ENCODE measurements at regions not wholly inside any gene's neighbourhood (a gene's known extent, or its start where the extent isn't known, plus 50 kb on each side); places are given as distances from the start of the nearest gene placed in this dataset.

DNA sequence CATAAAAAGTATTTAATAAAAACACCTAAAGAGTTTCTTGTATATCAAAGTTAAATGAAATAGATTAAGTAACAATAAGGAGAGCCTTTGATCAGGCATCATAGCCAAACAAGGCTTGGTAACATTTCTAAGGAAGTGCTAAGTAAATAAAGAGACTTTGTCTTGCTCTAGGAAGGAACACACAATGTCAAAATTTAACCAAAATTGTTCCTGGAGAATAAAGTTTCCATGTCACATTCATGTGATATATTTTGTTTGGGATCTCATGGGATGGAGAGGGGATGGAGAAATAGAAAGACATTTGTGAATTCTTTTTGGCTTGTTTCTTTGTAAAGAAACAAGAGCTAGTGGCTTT, 201.9 kb upstream of the DTNBP1 start:
- ChIA-PET CTCF (interaction anchor here (0.8 to 2.1 kb wide), 5 partner anchors 9 to 87 kb away, joined by 3 to 6 read pairs (median 6); no protein-coding TSS in a partner anchor), SMC1A (ENCODE audit: uncharacterized antibody, unreplicated experiment) (interaction anchor here (1.0 to 4.2 kb wide), 7 partner anchors 9 to 38 kb away, joined by 3 to 29 read pairs (median 5); no protein-coding TSS in a partner anchor), RAD21 (ENCODE audit: unreplicated experiment) (interaction anchor here (1.1 to 2.0 kb wide), 4 partner anchors 9 to 318 kb away, joined by 3 to 8 read pairs (median 4); no protein-coding TSS in a partner anchor), POLR2A (no interaction called here)
- Histone ChIP-seq H3K79me2 (ENCODE audit: control insufficient read depth, insufficient read depth, low read length) (no peaks in the 10 kb centered on the region), H3K36me3 (ENCODE audit: control insufficient read depth in 2 of 2, insufficient read depth in 2 of 2, low read length in 1 of 2) (no peaks in the 10 kb centered on the region), H2AFZ (ENCODE audit: control insufficient read depth, low read depth, low read length) (no peak overlapping the region), H3K4me3 (no peak overlapping the region), H4K20me1 (ENCODE audit: control insufficient read depth, insufficient read depth) (no peaks in the 10 kb centered on the region), H3K9ac (ENCODE audit: control insufficient read depth, insufficient read depth, low read length) (no peak overlapping the region), H3K27me3 (replicated peaks in 1 of 2; ENCODE audit: control insufficient read depth in 2 of 2, insufficient read depth in 2 of 2, low read length in 1 of 2) (no peaks in the 10 kb centered on the region), H3K9me3 (replicated peaks; ENCODE audit: control insufficient read depth, insufficient read depth, low read length) (no peaks in the 10 kb centered on the region), H3K27ac (ENCODE audit: control insufficient read depth, insufficient read depth) (no peak overlapping the region), H3K4me1 (ENCODE audit: control insufficient read depth, insufficient read depth, low read length) (no peaks in the 10 kb centered on the region), H3K4me2 (ENCODE audit: control insufficient read depth, insufficient read depth) (no peak overlapping the region)
- no peak for DNase-seq (ENCODE audit: low read depth, low spot score)
- BruUV-seq (replicated peaks), result no TSS peak
- FAIRE-seq, result no peak
- in situ Hi-C loops (cut with MboI), result no loop called here
- ATAC-seq, result no peak
- intact Hi-C loops (cut with micrococcal nuclease; ENCODE audit: unreplicated experiment), result no loop called here
- TF ChIP-seq, protein P1, sequence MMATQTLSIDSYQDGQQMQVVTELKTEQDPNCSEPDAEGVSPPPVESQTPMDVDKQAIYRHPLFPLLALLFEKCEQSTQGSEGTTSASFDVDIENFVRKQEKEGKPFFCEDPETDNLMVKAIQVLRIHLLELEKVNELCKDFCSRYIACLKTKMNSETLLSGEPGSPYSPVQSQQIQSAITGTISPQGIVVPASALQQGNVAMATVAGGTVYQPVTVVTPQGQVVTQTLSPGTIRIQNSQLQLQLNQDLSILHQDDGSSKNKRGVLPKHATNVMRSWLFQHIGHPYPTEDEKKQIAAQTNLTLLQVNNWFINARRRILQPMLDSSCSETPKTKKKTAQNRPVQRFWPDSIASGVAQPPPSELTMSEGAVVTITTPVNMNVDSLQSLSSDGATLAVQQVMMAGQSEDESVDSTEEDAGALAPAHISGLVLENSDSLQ (IDR thresholded peaks at IDR 0.05), result no peak
- TF ChIP-seq JUNB (IDR thresholded peaks at IDR 0.05) (no peak), CREM (IDR thresholded peaks at IDR 0.05; ENCODE audit: low read depth) (no peak), EZH2 (IDR thresholded peaks at IDR 0.05; ENCODE audit: borderline replicate concordance, control insufficient read depth, low read depth, low read length) (no peak), RBBP5 (conservative IDR thresholded peaks at IDR 0.05) (no peak), NR2C2 (IDR thresholded peaks at IDR 0.05; ENCODE audit: borderline replicate concordance, control insufficient read depth, insufficient read length, low read depth) (no peak)
- TF ChIP-seq, protein P2, sequence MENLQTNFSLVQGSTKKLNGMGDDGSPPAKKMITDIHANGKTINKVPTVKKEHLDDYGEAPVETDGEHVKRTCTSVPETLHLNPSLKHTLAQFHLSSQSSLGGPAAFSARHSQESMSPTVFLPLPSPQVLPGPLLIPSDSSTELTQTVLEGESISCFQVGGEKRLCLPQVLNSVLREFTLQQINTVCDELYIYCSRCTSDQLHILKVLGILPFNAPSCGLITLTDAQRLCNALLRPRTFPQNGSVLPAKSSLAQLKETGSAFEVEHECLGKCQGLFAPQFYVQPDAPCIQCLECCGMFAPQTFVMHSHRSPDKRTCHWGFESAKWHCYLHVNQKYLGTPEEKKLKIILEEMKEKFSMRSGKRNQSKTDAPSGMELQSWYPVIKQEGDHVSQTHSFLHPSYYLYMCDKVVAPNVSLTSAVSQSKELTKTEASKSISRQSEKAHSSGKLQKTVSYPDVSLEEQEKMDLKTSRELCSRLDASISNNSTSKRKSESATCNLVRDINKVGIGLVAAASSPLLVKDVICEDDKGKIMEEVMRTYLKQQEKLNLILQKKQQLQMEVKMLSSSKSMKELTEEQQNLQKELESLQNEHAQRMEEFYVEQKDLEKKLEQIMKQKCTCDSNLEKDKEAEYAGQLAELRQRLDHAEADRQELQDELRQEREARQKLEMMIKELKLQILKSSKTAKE (IDR thresholded peaks at IDR 0.05; ENCODE audit: low read depth, poor library complexity, severe bottlenecking), result no peak
- TF ChIP-seq, protein P3, sequence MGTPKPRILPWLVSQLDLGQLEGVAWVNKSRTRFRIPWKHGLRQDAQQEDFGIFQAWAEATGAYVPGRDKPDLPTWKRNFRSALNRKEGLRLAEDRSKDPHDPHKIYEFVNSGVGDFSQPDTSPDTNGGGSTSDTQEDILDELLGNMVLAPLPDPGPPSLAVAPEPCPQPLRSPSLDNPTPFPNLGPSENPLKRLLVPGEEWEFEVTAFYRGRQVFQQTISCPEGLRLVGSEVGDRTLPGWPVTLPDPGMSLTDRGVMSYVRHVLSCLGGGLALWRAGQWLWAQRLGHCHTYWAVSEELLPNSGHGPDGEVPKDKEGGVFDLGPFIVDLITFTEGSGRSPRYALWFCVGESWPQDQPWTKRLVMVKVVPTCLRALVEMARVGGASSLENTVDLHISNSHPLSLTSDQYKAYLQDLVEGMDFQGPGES (IDR thresholded peaks at IDR 0.05), result no peak
- TF ChIP-seq, protein P4, sequence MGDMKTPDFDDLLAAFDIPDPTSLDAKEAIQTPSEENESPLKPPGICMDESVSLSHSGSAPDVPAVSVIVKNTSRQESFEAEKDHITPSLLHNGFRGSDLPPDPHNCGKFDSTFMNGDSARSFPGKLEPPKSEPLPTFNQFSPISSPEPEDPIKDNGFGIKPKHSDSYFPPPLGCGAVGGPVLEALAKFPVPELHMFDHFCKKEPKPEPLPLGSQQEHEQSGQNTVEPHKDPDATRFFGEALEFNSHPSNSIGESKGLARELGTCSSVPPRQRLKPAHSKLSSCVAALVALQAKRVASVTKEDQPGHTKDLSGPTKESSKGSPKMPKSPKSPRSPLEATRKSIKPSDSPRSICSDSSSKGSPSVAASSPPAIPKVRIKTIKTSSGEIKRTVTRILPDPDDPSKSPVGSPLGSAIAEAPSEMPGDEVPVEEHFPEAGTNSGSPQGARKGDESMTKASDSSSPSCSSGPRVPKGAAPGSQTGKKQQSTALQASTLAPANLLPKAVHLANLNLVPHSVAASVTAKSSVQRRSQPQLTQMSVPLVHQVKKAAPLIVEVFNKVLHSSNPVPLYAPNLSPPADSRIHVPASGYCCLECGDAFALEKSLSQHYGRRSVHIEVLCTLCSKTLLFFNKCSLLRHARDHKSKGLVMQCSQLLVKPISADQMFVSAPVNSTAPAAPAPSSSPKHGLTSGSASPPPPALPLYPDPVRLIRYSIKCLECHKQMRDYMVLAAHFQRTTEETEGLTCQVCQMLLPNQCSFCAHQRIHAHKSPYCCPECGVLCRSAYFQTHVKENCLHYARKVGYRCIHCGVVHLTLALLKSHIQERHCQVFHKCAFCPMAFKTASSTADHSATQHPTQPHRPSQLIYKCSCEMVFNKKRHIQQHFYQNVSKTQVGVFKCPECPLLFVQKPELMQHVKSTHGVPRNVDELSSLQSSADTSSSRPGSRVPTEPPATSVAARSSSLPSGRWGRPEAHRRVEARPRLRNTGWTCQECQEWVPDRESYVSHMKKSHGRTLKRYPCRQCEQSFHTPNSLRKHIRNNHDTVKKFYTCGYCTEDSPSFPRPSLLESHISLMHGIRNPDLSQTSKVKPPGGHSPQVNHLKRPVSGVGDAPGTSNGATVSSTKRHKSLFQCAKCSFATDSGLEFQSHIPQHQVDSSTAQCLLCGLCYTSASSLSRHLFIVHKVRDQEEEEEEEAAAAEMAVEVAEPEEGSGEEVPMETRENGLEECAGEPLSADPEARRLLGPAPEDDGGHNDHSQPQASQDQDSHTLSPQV (IDR thresholded peaks at IDR 0.05), result no peak
- TF ChIP-seq, protein P5, sequence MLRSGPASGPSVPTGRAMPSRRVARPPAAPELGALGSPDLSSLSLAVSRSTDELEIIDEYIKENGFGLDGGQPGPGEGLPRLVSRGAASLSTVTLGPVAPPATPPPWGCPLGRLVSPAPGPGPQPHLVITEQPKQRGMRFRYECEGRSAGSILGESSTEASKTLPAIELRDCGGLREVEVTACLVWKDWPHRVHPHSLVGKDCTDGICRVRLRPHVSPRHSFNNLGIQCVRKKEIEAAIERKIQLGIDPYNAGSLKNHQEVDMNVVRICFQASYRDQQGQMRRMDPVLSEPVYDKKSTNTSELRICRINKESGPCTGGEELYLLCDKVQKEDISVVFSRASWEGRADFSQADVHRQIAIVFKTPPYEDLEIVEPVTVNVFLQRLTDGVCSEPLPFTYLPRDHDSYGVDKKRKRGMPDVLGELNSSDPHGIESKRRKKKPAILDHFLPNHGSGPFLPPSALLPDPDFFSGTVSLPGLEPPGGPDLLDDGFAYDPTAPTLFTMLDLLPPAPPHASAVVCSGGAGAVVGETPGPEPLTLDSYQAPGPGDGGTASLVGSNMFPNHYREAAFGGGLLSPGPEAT (IDR thresholded peaks at IDR 0.05; ENCODE audit: low read depth), result no peak
- TF ChIP-seq, protein P6, sequence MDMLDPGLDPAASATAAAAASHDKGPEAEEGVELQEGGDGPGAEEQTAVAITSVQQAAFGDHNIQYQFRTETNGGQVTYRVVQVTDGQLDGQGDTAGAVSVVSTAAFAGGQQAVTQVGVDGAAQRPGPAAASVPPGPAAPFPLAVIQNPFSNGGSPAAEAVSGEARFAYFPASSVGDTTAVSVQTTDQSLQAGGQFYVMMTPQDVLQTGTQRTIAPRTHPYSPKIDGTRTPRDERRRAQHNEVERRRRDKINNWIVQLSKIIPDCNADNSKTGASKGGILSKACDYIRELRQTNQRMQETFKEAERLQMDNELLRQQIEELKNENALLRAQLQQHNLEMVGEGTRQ (IDR thresholded peaks at IDR 0.05; ENCODE audit: borderline replicate concordance, low read depth, low read length), result no peak

Data from GM12878 (cell line).